HCT116 (cell line): ENCODE measurements at regions not wholly inside any gene's neighbourhood (a gene's known extent, or its start where the extent isn't known, plus 50 kb on each side); places are given as distances from the start of the nearest gene placed in this dataset.

Source experiments
- ATAC-seq: fragments of 200-7000 bp; cut with Tn5 transposase; 2 replicates; pipeline ENCODE4 v1.9.1; 2020; ENCODE audit warnings: mild to moderate bottlenecking, moderate library complexity
- BruUV-seq: library from RNA; stranded (reverse); fragments of 400-500 nt; replicated peaks from 2 replicates; lab custom pipeline; 2021; lab: Mats Ljungman, UMichigan
- CTCF ChIA-PET: fragments of 300-600 bp; sonication (Branson Sonifier 250); formaldehyde crosslinking; loops from one replicate; lab custom pipeline; 2021; ENCODE audit warnings: antibody characterized with exemption; lab: Charles Lee
- POLR2A ChIA-PET: fragments of 300-600, 350-600 bp; sonication (Branson Sonifier 250); formaldehyde crosslinking; loops from one replicate; lab custom pipeline; 2021; ENCODE audit warnings: antibody characterized with exemption; lab: Charles Lee
- RAD21 ChIA-PET, 2 experiments: fragments of 300-600 bp; sonication (Branson Sonifier 250); formaldehyde crosslinking; loops; one replicate each; lab custom pipeline; 2023; ENCODE audit warnings: low total read pairs in 2 of 2; ENCODE audit not compliant: uncharacterized antibody in 2 of 2, unreplicated experiment in 2 of 2, low non-redundant PET in 1 of 2; lab: Charles Lee
- DNase-seq: peaks from one replicate; pipeline ENCODE4 v3.0.0-alpha.2; 2010; ENCODE audit warnings: low read depth, low spot score
- H2AFZ ChIP-seq: fragments of 200-600 bp; shearing (Covaris generic), sonication (generic); 2 replicates; pipeline ENCODE4 v1.6.1; 2017; ENCODE audit warnings: low read depth, mixed run types, mixed read lengths, antibody characterized with exemption, low read length; ENCODE audit not compliant: poor library complexity, severe bottlenecking
- H3K27ac ChIP-seq: 2 replicates; pipeline ENCODE4 v1.5.1; 2012; ENCODE audit warnings: low read depth, low read length
- H3K27me3 ChIP-seq: fragments of 200-600 bp; sonication (generic); 2 replicates; pipeline ENCODE4 v1.6.1; 2016; ENCODE audit warnings: mixed run types, low read length, mixed read lengths; ENCODE audit not compliant: insufficient read depth
- H3K36me3 ChIP-seq, 2 experiments: fragments of 200-500 bp in 1 of 2; fragments of 200-600 bp in 1 of 2; sonication (Bioruptor generic) in 1 of 2; sonication (generic) in 1 of 2; 2 replicates each; pipeline versions ENCODE4 v1.5.1 to v1.6.1; 2014 to 2016; ENCODE audit warnings: low read length in 2 of 2, inconsistent platforms in 1 of 2, mixed read lengths in 1 of 2, mixed run types in 1 of 2; ENCODE audit not compliant: insufficient read depth in 2 of 2, control insufficient read depth in 1 of 2
- H3K4me1 ChIP-seq, 2 experiments: fragments of 200-600 bp in 1 of 2; sonication (generic) in 1 of 2; 2 replicates each; pipeline versions ENCODE4 v1.5.1 to v1.6.1; 2012 to 2017; ENCODE audit warnings: low read length in 2 of 2, inconsistent platforms in 1 of 2, mild to moderate bottlenecking in 1 of 2, mixed read lengths in 1 of 2, mixed run types in 1 of 2, moderate library complexity in 1 of 2; ENCODE audit not compliant: insufficient read depth in 2 of 2, control insufficient read depth in 1 of 2
- H3K4me2 ChIP-seq: fragments of 200-600 bp; sonication (generic); 2 replicates; pipeline ENCODE4 v1.6.1; 2017; ENCODE audit warnings: mixed run types, low read length, mixed read lengths
- H3K4me3 ChIP-seq, 2 experiments: fragments of 200-600 bp in 1 of 2; sonication (generic) in 1 of 2; replicated peaks in 1 of 2; 2 replicates each; pipeline ENCODE4 v1.5.1; 2011 to 2016; ENCODE audit warnings: low read length in 2 of 2, control low read depth in 1 of 2, low read depth in 1 of 2, mild to moderate bottlenecking in 1 of 2, mixed read lengths in 1 of 2, mixed run types in 1 of 2
- H3K79me2 ChIP-seq: fragments of 200-600 bp; sonication (generic); 2 replicates; pipeline ENCODE4 v1.6.1; 2017; ENCODE audit warnings: mild to moderate bottlenecking, mixed run types, low read length, moderate library complexity, mixed read lengths; ENCODE audit not compliant: insufficient read depth
- H3K9ac ChIP-seq: fragments of 200-600 bp; sonication (generic); 2 replicates; pipeline ENCODE4 v1.6.1; 2016; ENCODE audit warnings: low read length, mixed read lengths
- H3K9me2 ChIP-seq: fragments of 200-600 bp; sonication (generic), shearing (Covaris generic); 2 replicates; pipeline ENCODE4 v1.6.1; 2017; ENCODE audit warnings: mixed run types, mild to moderate bottlenecking, moderate library complexity; ENCODE audit not compliant: insufficient read depth
- H3K9me3 ChIP-seq, 2 experiments: fragments of 200-500 bp in 1 of 2; fragments of 200-600 bp in 1 of 2; sonication (Bioruptor generic) in 1 of 2; sonication (generic) in 1 of 2; 2 replicates each; pipeline ENCODE4 v1.6.1; 2014 to 2017; ENCODE audit warnings: low read length in 2 of 2, mixed read lengths in 2 of 2, inconsistent platforms in 1 of 2, low read depth in 1 of 2, mild to moderate bottlenecking in 1 of 2, mixed run types in 1 of 2, moderate library complexity in 1 of 2; ENCODE audit not compliant: control insufficient read depth in 1 of 2, insufficient read depth in 1 of 2
- H4K20me1 ChIP-seq: fragments of 200-600 bp; sonication (generic), shearing (Covaris generic); 2 replicates; pipeline ENCODE4 v1.6.1; 2017; ENCODE audit warnings: mixed run types, mild to moderate bottlenecking, moderate library complexity; ENCODE audit not compliant: insufficient read depth
- CBX3 ChIP-seq: IDR thresholded peaks from 2 replicates; pipeline ENCODE4 v1.6.1; 2012; ENCODE audit warnings: low read depth
- EZH2 ChIP-seq: fragments of 200-600 bp; sonication (generic); IDR thresholded peaks from 2 replicates; pipeline ENCODE4 v1.6.1; 2017; ENCODE audit warnings: antibody characterized with exemption, mixed run types
- EZH2phosphoT487 ChIP-seq: fragments of 200-600 bp; IDR thresholded peaks from 2 replicates; pipeline ENCODE4 v1.6.1; 2018; ENCODE audit warnings: antibody characterized with exemption, borderline replicate concordance
- MAX ChIP-seq: IDR thresholded peaks from 2 replicates; pipeline ENCODE4 v1.6.1; 2012
- POLR2AphosphoS5 ChIP-seq: IDR thresholded peaks from 2 replicates; pipeline ENCODE4 v1.6.1; 2011; ENCODE audit warnings: mild to moderate bottlenecking, low read depth, low read length, moderate library complexity
- RAD21 ChIP-seq: IDR thresholded peaks from 2 replicates; pipeline ENCODE4 v1.6.1; 2012; ENCODE audit warnings: low read depth, mild to moderate bottlenecking
- SIN3A ChIP-seq: IDR thresholded peaks from 2 replicates; pipeline ENCODE4 v1.6.1; 2012; ENCODE audit warnings: low read depth
- SP1 ChIP-seq: IDR thresholded peaks from 2 replicates; pipeline ENCODE4 v1.6.1; 2012; ENCODE audit warnings: low read depth
- SRF ChIP-seq: IDR thresholded peaks from 2 replicates; pipeline ENCODE4 v1.6.1; 2012; ENCODE audit warnings: low read depth
- intact Hi-C: fragments of 100-400 bp; cut with micrococcal nuclease; formaldehyde crosslinking; loops from 2 replicates; pipeline ENCODE4 v1.10.0; 2022
- TF ChIP-seq, protein P1 (sequence below): IDR thresholded peaks from 2 replicates; pipeline ENCODE4 v1.6.1; 2012
- TF ChIP-seq, protein P2 (sequence below), 3 experiments: fragments of 200-600 bp in 1 of 3; sonication (generic) in 1 of 3; IDR thresholded peaks in 2 of 3; conservative IDR thresholded peaks in 1 of 3; 2 replicates each; pipeline ENCODE4 v1.5.1; 2012 to 2017; ENCODE audit warnings: low read depth in 2 of 3, low read length in 2 of 3, antibody characterized with exemption in 1 of 3, borderline replicate concordance in 1 of 3, control low read depth in 1 of 3, mild to moderate bottlenecking in 1 of 3, mixed read lengths in 1 of 3, mixed run types in 1 of 3, moderate library complexity in 1 of 3; ENCODE audit not compliant: insufficient read depth in 1 of 3

DNA sequence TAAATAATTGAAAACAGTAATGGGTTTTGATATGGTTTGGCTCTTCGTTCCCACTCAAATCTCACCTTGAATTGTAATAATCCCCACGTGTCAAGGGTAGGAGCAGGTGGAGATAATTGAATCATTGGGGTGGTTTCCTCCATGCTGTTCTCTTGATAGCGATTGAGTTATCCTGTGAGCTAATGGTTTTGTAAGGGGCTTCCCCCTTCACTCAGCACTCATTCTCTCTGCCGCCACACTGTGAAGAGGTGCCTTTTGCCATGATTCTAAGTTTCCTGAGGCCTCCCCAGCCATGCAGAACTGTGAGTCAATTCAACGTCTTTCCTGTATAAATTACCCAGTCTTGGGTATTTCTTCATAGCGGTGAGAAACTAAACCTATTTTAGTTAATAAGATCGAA lies 551.7 kb upstream of the POT1 start:
- RAD21 ChIA-PET: no interaction called here
- H3K9ac ChIP-seq: no peak overlapping the region
- H3K9me3 ChIP-seq: no peaks in the 10 kb centered on the region
- no peaks in the 10 kb centered on the region for H3K4me1 ChIP-seq
- no peaks in the 10 kb centered on the region for H4K20me1 ChIP-seq
- H3K4me2 ChIP-seq: no peak overlapping the region
- CTCF ChIA-PET: no interaction called here
- no peak overlapping the region for H2AFZ ChIP-seq
- no peak overlapping the region for H3K27ac ChIP-seq
- POLR2A ChIA-PET: no interaction called here
- no peaks in the 10 kb centered on the region for H3K9me2 ChIP-seq
- H3K36me3 ChIP-seq: no peaks in the 10 kb centered on the region
- TF ChIP-seq EZH2 (no peak), EZH2phosphoT487 (no peak), MAX (no peak), RAD21 (no peak), SP1 (no peak), POLR2AphosphoS5 (no peak), CBX3 (no peak), SRF (no peak), SIN3A (no peak)
- TF ChIP-seq, protein P1, sequence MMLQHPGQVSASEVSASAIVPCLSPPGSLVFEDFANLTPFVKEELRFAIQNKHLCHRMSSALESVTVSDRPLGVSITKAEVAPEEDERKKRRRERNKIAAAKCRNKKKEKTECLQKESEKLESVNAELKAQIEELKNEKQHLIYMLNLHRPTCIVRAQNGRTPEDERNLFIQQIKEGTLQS: no peak
- TF ChIP-seq, protein P2, sequence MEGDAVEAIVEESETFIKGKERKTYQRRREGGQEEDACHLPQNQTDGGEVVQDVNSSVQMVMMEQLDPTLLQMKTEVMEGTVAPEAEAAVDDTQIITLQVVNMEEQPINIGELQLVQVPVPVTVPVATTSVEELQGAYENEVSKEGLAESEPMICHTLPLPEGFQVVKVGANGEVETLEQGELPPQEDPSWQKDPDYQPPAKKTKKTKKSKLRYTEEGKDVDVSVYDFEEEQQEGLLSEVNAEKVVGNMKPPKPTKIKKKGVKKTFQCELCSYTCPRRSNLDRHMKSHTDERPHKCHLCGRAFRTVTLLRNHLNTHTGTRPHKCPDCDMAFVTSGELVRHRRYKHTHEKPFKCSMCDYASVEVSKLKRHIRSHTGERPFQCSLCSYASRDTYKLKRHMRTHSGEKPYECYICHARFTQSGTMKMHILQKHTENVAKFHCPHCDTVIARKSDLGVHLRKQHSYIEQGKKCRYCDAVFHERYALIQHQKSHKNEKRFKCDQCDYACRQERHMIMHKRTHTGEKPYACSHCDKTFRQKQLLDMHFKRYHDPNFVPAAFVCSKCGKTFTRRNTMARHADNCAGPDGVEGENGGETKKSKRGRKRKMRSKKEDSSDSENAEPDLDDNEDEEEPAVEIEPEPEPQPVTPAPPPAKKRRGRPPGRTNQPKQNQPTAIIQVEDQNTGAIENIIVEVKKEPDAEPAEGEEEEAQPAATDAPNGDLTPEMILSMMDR (IDR thresholded peaks at IDR 0.05 in 2 of 3, conservative IDR thresholded peaks at IDR 0.05 in 1 of 3; ENCODE audit: borderline replicate concordance in 1 of 3, insufficient read depth in 1 of 3, low read depth in 2 of 3, low read length in 2 of 3): no peak
- intact Hi-C loops: no loop called here
- H3K4me3 ChIP-seq: no peak overlapping the region
- no peak for ATAC-seq
- no peaks in the 10 kb centered on the region for H3K79me2 ChIP-seq
- DNase-seq: no peak
- H3K27me3 ChIP-seq: no peaks in the 10 kb centered on the region
- BruUV-seq: no TSS peak
